ENCODE measurements at regions not wholly inside any gene's neighbourhood (a gene's known extent, or its start where the extent isn't known, plus 50 kb on each side); places are given as distances from the start of the nearest gene placed in this dataset.
A peak's percentile ranks its signal among the peaks of the same experiment; 100 is the strongest.

DNA sequence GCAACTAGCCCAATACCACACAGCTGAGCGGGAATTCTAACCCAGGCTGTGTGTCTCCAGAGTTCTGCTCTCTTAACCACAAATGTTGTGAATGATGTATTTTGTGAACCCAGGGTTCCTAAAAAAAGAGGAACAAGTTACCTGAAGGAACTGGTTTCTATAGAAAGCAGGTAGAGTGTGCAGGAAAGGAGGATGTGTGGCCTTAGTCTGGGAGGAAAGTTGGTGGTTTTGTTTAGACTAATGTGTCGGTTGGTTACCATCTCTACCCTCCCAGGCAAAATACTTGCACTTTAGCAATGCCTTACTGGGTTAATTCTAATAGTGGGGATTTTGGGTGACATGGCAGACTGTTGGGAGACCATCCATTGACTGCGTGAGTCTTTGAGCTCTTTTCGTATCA, 143.3 kb downstream of the SCP2D1 start:
- H2BK120ac ChIP-seq (replicated peaks; ENCODE audit: low read depth, low read length), result no peak overlapping the region
- no peaks in the 10 kb centered on the region for H3K36me3 ChIP-seq (ENCODE audit: control insufficient read depth in 2 of 4, insufficient read depth in 4 of 4, low read length in 3 of 4)
- H3K9me3 ChIP-seq (ENCODE audit: insufficient read depth in 2 of 2, low read depth in 1 of 2, low read length in 1 of 2), result no peaks in the 10 kb centered on the region
- no peak for FAIRE-seq
- peak overlapping the region; percentile 48; the same call in 1 of the 2 replicates for H2BK20ac ChIP-seq (ENCODE audit: low read length)
- H3K14ac ChIP-seq (ENCODE audit: insufficient read length), result no peak overlapping the region
- no peak overlapping the region for H4K5ac ChIP-seq (ENCODE audit: insufficient read length, low read depth, low read length)
- H3K4me1 ChIP-seq (replicated peaks in 1 of 4; ENCODE audit: control insufficient read depth in 3 of 4, insufficient read depth in 4 of 4, low read length in 3 of 4), result peaks cover 0 to 8% (median 6%) of the 10 kb centered on the region in 4 experiments; a peak in 5 of 7 replicates
- no peaks in the 10 kb centered on the region for H3K23me2 ChIP-seq (ENCODE audit: low read depth, low read length)
- ChIA-PET CTCF (ENCODE audit: partially characterized antibody) (no interaction called here), POLR2A (ENCODE audit: partially characterized antibody) (no interaction called here)
- peak overlapping the region; percentile 68 for H2BK12ac ChIP-seq (ENCODE audit: low read depth, low read length)
- H2AK5ac ChIP-seq (ENCODE audit: low read depth, low read length), result no peak overlapping the region
- 94% methylated on average over 4 of the region's 4 CpGs; no CpG with 5 or more reads in 1 of the 2 experiments for WGBS, 2 experiments (ENCODE audit: extremely low coverage in 1 of 2, insufficient coverage in 1 of 2, insufficient read length in 1 of 2, insufficient replicate concordance in 2 of 2, low coverage in 1 of 2, low lambda C conversion rate in 2 of 2, missing lambda C conversion rate in 1 of 2)
- H3K4me2 ChIP-seq (ENCODE audit: insufficient read depth in 1 of 2, low read depth in 2 of 2, low read length in 2 of 2), result 0 out of 4 replicates have a peak overlapping the region, but pooled peaks of 1 of the 2 experiments have one; percentile 49
- no peak overlapping the region for H3K4me3 ChIP-seq (ENCODE audit: extremely low read depth in 1 of 4, insufficient read depth in 2 of 4, low read depth in 3 of 4, low read length in 4 of 4)
- H3K18ac ChIP-seq (ENCODE audit: extremely low read depth, low read length), result peak overlapping the region; percentile 83
- no peak overlapping the region for H4K8ac ChIP-seq (ENCODE audit: extremely low read depth, insufficient read depth, low read length)
- H3K79me2 ChIP-seq (ENCODE audit: control insufficient read depth in 1 of 2, insufficient read depth in 2 of 2, low read length in 2 of 2), result no peaks in the 10 kb centered on the region
- no peak overlapping the region for H3K9ac ChIP-seq (replicated peaks in 1 of 4; ENCODE audit: extremely low read depth in 1 of 4, low read depth in 3 of 4, low read length in 3 of 4)
- H3K56ac ChIP-seq (replicated peaks; ENCODE audit: insufficient read length, low read depth, low read length), result no peak overlapping the region
- H4K91ac ChIP-seq (replicated peaks; ENCODE audit: insufficient read length, low read length), result no peak overlapping the region
- no peaks in the 10 kb centered on the region for H3K27me3 ChIP-seq (replicated peaks in 1 of 4; ENCODE audit: control insufficient read depth in 3 of 4, extremely low read depth in 1 of 4, insufficient read depth in 3 of 4, low read length in 3 of 4)
- H2BK5ac ChIP-seq (ENCODE audit: low read depth, low read length), result peak overlapping the region; percentile 44; the same call in 1 of the 2 replicates
- peak overlapping the region; percentile 56; the same call in 1 of the 2 replicates for H2AFZ ChIP-seq (ENCODE audit: low read length)
- no peak overlapping the region for H3K4ac ChIP-seq (replicated peaks; ENCODE audit: insufficient read length, low read depth, low read length)
- no peak overlapping the region for H3K23ac ChIP-seq (ENCODE audit: insufficient read length)
- DNase-seq (ENCODE audit: low read depth in 1 of 2, low spot score in 2 of 2), result no peak
- no peaks in the 10 kb centered on the region for H4K20me1 ChIP-seq (replicated peaks in 1 of 2; ENCODE audit: control insufficient read depth in 1 of 2, insufficient read depth in 2 of 2, low read length in 2 of 2)
- H2BK15ac ChIP-seq (ENCODE audit: low read length), result 0 out of 2 replicates have a peak overlapping the region, but pooled peaks have one; percentile 46
- H3K79me1 ChIP-seq (ENCODE audit: low read depth, low read length), result no peaks in the 10 kb centered on the region
- H3K27ac ChIP-seq (ENCODE audit: low read depth, low read length), result no peak overlapping the region
- TF ChIP-seq PHF8 (conservative IDR thresholded peaks at IDR 0.05; ENCODE audit: low read depth, low read length), result no peak
- no peak for TF ChIP-seq KDM5A (IDR thresholded peaks at IDR 0.05; ENCODE audit: low read length)
- TF ChIP-seq TCF12 (IDR thresholded peaks at IDR 0.05; ENCODE audit: low read depth, low read length), result no peak
- TF ChIP-seq, protein P1, sequence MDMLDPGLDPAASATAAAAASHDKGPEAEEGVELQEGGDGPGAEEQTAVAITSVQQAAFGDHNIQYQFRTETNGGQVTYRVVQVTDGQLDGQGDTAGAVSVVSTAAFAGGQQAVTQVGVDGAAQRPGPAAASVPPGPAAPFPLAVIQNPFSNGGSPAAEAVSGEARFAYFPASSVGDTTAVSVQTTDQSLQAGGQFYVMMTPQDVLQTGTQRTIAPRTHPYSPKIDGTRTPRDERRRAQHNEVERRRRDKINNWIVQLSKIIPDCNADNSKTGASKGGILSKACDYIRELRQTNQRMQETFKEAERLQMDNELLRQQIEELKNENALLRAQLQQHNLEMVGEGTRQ (IDR thresholded peaks at IDR 0.05; ENCODE audit: low read length), result no peak
- no peak for TF ChIP-seq SIX5 (IDR thresholded peaks at IDR 0.05; ENCODE audit: low read depth, low read length)
- no peak for TF ChIP-seq SAP30 (IDR thresholded peaks at IDR 0.05; ENCODE audit: insufficient read depth, insufficient replicate concordance, low read length)
- no peak for TF ChIP-seq EGR1 (IDR thresholded peaks at IDR 0.05; ENCODE audit: borderline replicate concordance, low read depth, low read length)
- no peak for TF ChIP-seq RNF2 (IDR thresholded peaks at IDR 0.05; ENCODE audit: borderline replicate concordance, low read depth, low read length, missing control alignments, poor library complexity, severe bottlenecking)
- no peak for TF ChIP-seq SRF (IDR thresholded peaks at IDR 0.05; ENCODE audit: low read depth, low read length)
- TF ChIP-seq CHD2 (IDR thresholded peaks at IDR 0.05; ENCODE audit: low read length), result no peak
- TF ChIP-seq KDM1A (IDR thresholded peaks at IDR 0.05; ENCODE audit: borderline replicate concordance, low read length), result no peak
- no peak for TF ChIP-seq BCL11A (IDR thresholded peaks at IDR 0.05; ENCODE audit: low read depth in 2 of 2, low read length in 2 of 2)
- TF ChIP-seq KDM4A (IDR thresholded peaks at IDR 0.05; ENCODE audit: low read depth, low read length, severe bottlenecking), result no peak
- TF ChIP-seq ASH2L (IDR thresholded peaks at IDR 0.05; ENCODE audit: low read length), result no peak

All from H1 (cell line).